ENCODE measurements at regions not wholly inside any gene's neighbourhood (a gene's known extent, or its start where the extent isn't known, plus 50 kb on each side); places are given as distances from the start of the nearest gene placed in this dataset.

GRCh38 chr12:63036216-63036973 lies 101.4 kb upstream of the PPM1H start:
- Histone ChIP-seq H3K4me1 (replicated peaks in 1 of 2) (no peaks in the 10 kb centered on the region), H3K4me3 (no peak overlapping the region), H3K27me3 (no peaks in the 10 kb centered on the region), H3K27ac (no peak overlapping the region), H3K36me3 (replicated peaks in 1 of 2) (no peaks in the 10 kb centered on the region), H3K9me3 (replicated peaks in 1 of 3) (no peaks in the 10 kb centered on the region)
- intact Hi-C loops (cut with DNase I), result no loop called here
- TF ChIP-seq CTCF (IDR thresholded peaks at IDR 0.05), result no peak
- no peak for TF ChIP-seq POLR2A (IDR thresholded peaks at IDR 0.05)
- no peak for DNase-seq
- 52 to 77% (median 67%) methylated on average over 1 of the region's 1 CpG for WGBS, 4 donors

- no peaks in the 10 kb centered on the region for H3K36me3 ChIP-seq (replicated peaks in 1 of 2)
- TF ChIP-seq CTCF (IDR thresholded peaks at IDR 0.05), result no peak
- no peak for TF ChIP-seq POLR2A (IDR thresholded peaks at IDR 0.05)
- no peak overlapping the region for H3K27ac ChIP-seq
- no peak overlapping the region for H3K4me3 ChIP-seq
- H3K9me3 ChIP-seq (replicated peaks in 1 of 3), result no peaks in the 10 kb centered on the region
- no peaks in the 10 kb centered on the region for H3K27me3 ChIP-seq
- no peak for DNase-seq
- H3K4me1 ChIP-seq (replicated peaks in 1 of 2), result no peaks in the 10 kb centered on the region
- 83 to 93% (median 85%) methylated on average over 5 of the region's 5 CpGs for WGBS, 4 donors
- intact Hi-C loops (cut with DNase I), result no loop called here
Measured at GRCh38 chr12:63034601-63035000, 99.7 kb upstream of the PPM1H start.

DNA sequence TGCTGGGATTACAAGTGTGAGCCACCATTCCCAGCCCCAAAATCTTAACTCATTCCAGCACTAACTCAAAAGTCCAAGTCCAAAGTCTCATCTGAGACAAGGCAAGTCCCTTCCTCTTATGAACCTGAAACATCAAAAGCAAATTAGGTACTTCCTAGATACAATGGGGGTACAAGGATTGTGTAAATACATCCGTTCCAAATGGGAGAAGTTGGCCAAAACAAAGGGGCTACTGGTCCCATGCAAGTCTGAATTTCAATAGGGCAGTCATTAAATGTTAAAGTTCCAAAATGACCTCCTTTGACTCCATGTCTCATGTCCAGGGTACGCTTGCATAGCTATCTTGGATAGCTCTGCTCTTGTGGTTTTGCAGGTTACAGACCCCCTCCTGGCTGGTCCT lies 94.7 kb upstream of the PPM1H start:
- Histone ChIP-seq H3K4me3 (no peak overlapping the region), H3K27ac (no peak overlapping the region), H3K4me1 (replicated peaks in 1 of 2) (no peaks in the 10 kb centered on the region), H3K27me3 (no peaks in the 10 kb centered on the region), H3K36me3 (replicated peaks in 1 of 2) (no peaks in the 10 kb centered on the region), H3K9me3 (replicated peaks in 1 of 3) (no peaks in the 10 kb centered on the region)
- TF ChIP-seq POLR2A (IDR thresholded peaks at IDR 0.05) (no peak), CTCF (IDR thresholded peaks at IDR 0.05) (no peak)
- 80 to 97% (median 83%) methylated on average over 2 of the region's 2 CpGs for WGBS, 4 donors
- intact Hi-C loops (cut with DNase I), result no loop called here
- no peak for DNase-seq

DNA sequence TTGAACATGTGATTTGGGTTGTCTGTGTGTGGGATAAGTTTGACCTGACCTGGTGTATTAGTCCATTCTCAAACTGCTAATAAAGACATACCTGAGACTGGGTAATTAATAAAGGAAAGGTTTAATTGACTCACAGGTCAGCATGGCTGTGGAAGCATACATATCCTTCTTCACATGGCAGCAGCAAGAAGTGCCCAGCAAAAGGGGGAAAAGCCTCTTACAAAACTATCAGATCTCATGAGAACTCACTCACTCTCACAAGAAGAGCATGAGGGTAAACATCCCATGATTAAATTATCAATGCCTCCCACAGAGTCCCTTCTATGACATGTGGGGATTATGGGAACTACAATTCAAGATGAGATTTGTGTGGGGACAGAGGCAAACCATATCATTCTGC lies 94.0 kb upstream of the PPM1H start:
- Histone ChIP-seq H3K27ac (no peak overlapping the region), H3K4me1 (replicated peaks in 1 of 2) (no peaks in the 10 kb centered on the region), H3K4me3 (no peak overlapping the region), H3K9me3 (replicated peaks in 1 of 3) (no peaks in the 10 kb centered on the region), H3K27me3 (no peaks in the 10 kb centered on the region), H3K36me3 (replicated peaks in 1 of 2) (no peaks in the 10 kb centered on the region)
- no peak for TF ChIP-seq POLR2A (IDR thresholded peaks at IDR 0.05)
- TF ChIP-seq CTCF (IDR thresholded peaks at IDR 0.05), result no peak
- intact Hi-C loops (cut with DNase I), result no loop called here
- no peak for DNase-seq

Measured in adrenal gland (tissue), 9 donors.